Loucy (cell line): ENCODE measurements at regions not wholly inside any gene's neighbourhood (a gene's known extent, or its start where the extent isn't known, plus 50 kb on each side); places are given as distances from the start of the nearest gene placed in this dataset.

Experiments used
- CTCF ChIP-seq: fragments of 200-600 bp; sonication (generic); conservative IDR thresholded peaks from 2 replicates; pipeline ENCODE4 v1.5.1; 2014; ENCODE audit warnings: mild to moderate bottlenecking, antibody characterized with exemption, low read length
- EZH2phosphoT487 ChIP-seq: fragments of 200-600 bp; IDR thresholded peaks from 2 replicates; pipeline ENCODE4 v1.6.1; 2018; ENCODE audit warnings: antibody characterized with exemption, mild to moderate bottlenecking, moderate library complexity, borderline replicate concordance

- TF ChIP-seq CTCF (no peak), EZH2phosphoT487 (no peak)
These were observed 55.6 kb downstream of the ZNF281 start for GRCh38 chr1:200354243-200354642.
